MCF 10A (cell line): ENCODE measurements at regions not wholly inside any gene's neighbourhood (a gene's known extent, or its start where the extent isn't known, plus 50 kb on each side); places are given as distances from the start of the nearest gene placed in this dataset.
"Not testable (repeated sequence)": the region's sequence is repeated elsewhere in the genome, so short reads cannot be mapped to it uniquely, and the experiment has no call there.

Source experiments
- BruUV-seq: library from RNA; stranded (reverse); fragments of 400-500 nt; replicated peaks from 2 replicates; lab custom pipeline; 2021; lab: Mats Ljungman, UMichigan
- CTCF ChIA-PET: fragments of 300-600 bp; sonication (Branson Sonifier 250); formaldehyde crosslinking; extraction: SDS; loops from one replicate; lab custom pipeline; 2021; ENCODE audit warnings: antibody characterized with exemption, inconsistent platforms; lab: Yijun Ruan, JAX
- POLR2A ChIA-PET: fragments of 300-600, 350-650 bp; sonication (Branson Sonifier 250); formaldehyde crosslinking; extraction: SDS; loops from one replicate; lab custom pipeline; 2020; ENCODE audit warnings: antibody characterized with exemption, inconsistent platforms; lab: Yijun Ruan, JAX
- DNase-seq: peaks from one replicate; pipeline ENCODE4 v3.0.0-alpha.2; 2018; ENCODE audit not compliant: unreplicated experiment
- H3K27ac Mint-ChIP-seq: one replicate; pipeline ENCODE4 v1.8.0; 2022; ENCODE audit warnings: mild to moderate bottlenecking, low read depth, mixed read lengths; ENCODE audit not compliant: unreplicated experiment
- H3K27me3 Mint-ChIP-seq: one replicate; pipeline ENCODE4 v1.8.0; 2022; ENCODE audit warnings: mixed read lengths; ENCODE audit not compliant: insufficient read depth, unreplicated experiment
- H3K36me3 Mint-ChIP-seq: one replicate; pipeline ENCODE4 v1.8.0; 2022; ENCODE audit warnings: mild to moderate bottlenecking, moderate library complexity, mixed read lengths; ENCODE audit not compliant: insufficient read depth, unreplicated experiment
- H3K4me1 Mint-ChIP-seq: one replicate; pipeline ENCODE4 v1.8.0; 2022; ENCODE audit warnings: mixed read lengths; ENCODE audit not compliant: insufficient read depth, unreplicated experiment
- H3K4me3 Mint-ChIP-seq: one replicate; pipeline ENCODE4 v1.8.0; 2022; ENCODE audit warnings: mild to moderate bottlenecking, moderate library complexity, mixed read lengths; ENCODE audit not compliant: unreplicated experiment
- H3K9me3 Mint-ChIP-seq: one replicate; pipeline ENCODE4 v1.8.0; 2022; ENCODE audit warnings: mixed read lengths; ENCODE audit not compliant: unreplicated experiment
- intact Hi-C: fragments of 100-400 bp; cut with micrococcal nuclease; formaldehyde crosslinking; loops from 2 replicates; pipeline ENCODE4 v1.14.1; 2022
- TF ChIP-seq, protein P1 (sequence below): fragments of 200-600 bp; IDR thresholded peaks from one replicate; pipeline ENCODE4 v1.8.0; 2022; ENCODE audit warnings: antibody characterized with exemption, mild to moderate bottlenecking; ENCODE audit not compliant: unreplicated experiment

DNA sequence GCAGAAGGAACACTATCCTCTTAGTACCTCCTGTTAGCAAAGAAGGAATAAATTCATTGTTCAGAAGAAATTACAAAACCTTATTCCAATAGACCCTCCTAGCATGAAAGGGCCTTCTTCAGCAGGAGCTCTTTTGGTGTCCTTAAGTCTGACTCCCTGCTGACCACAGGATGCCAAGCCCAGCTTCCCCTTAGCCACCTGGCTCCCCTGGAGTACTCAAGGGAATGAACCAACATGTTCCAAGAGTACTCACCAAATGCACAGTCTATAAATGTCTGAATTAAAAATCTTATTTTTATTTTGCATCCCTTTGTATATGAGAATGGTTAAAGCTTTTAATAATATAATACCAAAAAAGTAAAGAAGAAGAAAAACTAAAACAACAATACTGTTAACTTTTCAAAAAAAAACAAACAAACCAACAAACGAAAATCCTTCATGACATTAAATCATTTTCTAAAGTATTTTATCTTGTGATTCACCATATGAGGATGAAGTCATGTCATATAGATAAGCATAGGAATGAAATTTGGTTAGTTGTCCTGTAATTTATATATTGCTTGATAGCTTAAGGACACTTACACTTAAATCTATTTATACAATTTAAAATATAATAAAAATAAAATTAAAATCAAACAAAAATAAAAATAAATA, 1355.1 kb downstream of the HACE1 start:
- intact Hi-C loops, result no loop called here
- H3K27ac Mint-ChIP-seq, result no peak overlapping the region
- no TSS peak for BruUV-seq
- no peaks in the 10 kb centered on the region for H3K36me3 Mint-ChIP-seq
- CTCF ChIA-PET, result interaction anchor here (0.6 kb wide), 1 partner anchor 163 kb away, joined by 3 read pairs; no protein-coding TSS in a partner anchor
- H3K4me1 Mint-ChIP-seq, result no peaks in the 10 kb centered on the region
- POLR2A ChIA-PET, result interaction anchor here (0.7 to 0.8 kb wide), 2 partner anchors 135 to 802 kb away, joined by 3 to 4 read pairs; no protein-coding TSS in a partner anchor
- H3K4me3 Mint-ChIP-seq, result no peak overlapping the region
- H3K9me3 Mint-ChIP-seq, result no peaks in the 10 kb centered on the region
- H3K27me3 Mint-ChIP-seq, result peaks cover 57% of the 10 kb centered on the region
- TF ChIP-seq, protein P1, sequence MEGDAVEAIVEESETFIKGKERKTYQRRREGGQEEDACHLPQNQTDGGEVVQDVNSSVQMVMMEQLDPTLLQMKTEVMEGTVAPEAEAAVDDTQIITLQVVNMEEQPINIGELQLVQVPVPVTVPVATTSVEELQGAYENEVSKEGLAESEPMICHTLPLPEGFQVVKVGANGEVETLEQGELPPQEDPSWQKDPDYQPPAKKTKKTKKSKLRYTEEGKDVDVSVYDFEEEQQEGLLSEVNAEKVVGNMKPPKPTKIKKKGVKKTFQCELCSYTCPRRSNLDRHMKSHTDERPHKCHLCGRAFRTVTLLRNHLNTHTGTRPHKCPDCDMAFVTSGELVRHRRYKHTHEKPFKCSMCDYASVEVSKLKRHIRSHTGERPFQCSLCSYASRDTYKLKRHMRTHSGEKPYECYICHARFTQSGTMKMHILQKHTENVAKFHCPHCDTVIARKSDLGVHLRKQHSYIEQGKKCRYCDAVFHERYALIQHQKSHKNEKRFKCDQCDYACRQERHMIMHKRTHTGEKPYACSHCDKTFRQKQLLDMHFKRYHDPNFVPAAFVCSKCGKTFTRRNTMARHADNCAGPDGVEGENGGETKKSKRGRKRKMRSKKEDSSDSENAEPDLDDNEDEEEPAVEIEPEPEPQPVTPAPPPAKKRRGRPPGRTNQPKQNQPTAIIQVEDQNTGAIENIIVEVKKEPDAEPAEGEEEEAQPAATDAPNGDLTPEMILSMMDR, result no peak
- no peak for DNase-seq

DNA sequence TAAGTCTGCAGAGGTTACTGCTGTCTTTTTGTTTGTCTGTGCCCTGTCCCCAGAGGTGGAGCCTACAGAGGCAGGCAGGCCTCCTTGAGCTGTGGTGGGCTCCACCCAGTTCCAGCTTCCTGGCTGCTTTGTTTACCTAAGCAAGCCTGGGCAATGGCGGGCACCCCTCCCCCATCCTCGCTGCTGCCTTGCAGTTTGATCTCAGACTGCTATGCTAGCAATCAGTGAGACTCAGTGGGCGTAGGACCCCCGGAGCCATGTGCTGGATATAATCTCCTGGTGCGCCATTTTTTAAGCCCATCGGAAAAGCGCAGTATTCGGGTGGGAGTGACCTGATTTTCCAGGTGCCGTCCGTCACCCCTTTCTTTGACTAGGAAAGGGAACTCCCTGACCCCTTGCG, 1363.1 kb downstream of the HACE1 start:
- H3K36me3 Mint-ChIP-seq, CTCF ChIA-PET, H3K27ac Mint-ChIP-seq, DNase-seq, BruUV-seq, H3K4me3 Mint-ChIP-seq, intact Hi-C loops, POLR2A ChIA-PET, H3K4me1 Mint-ChIP-seq, H3K9me3 Mint-ChIP-seq: not testable (repeated sequence)
- H3K27me3 Mint-ChIP-seq, result peaks cover 48% of the 10 kb centered on the region

DNA sequence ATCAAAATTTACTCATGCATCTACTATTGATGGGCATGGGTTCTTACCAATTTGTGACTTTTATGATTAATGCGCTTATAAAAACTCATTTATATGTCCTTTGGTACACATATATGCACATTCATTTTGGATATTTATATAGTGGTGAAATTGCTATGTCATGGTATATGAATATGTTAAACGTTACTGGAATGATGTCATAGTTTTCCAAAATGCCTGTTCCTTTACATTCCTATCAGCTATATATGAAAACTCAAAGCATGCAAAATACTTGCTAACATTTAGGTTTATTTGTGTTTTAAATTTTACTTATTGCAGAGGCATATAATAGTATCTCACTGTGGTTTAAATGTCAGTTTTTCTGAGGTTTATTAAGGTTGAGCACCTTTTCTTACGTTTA, 1403.1 kb downstream of the HACE1 start:
- intact Hi-C loops, result no loop called here
- no peak overlapping the region for H3K4me3 Mint-ChIP-seq
- ChIA-PET POLR2A (no interaction called here), CTCF (interaction anchor here (0.6 to 0.7 kb wide), 2 partner anchors 333 to 698 kb away, joined by 3 to 4 read pairs; no protein-coding TSS in a partner anchor)
- H3K9me3 Mint-ChIP-seq, result no peaks in the 10 kb centered on the region
- no peak for DNase-seq
- no peaks in the 10 kb centered on the region for H3K4me1 Mint-ChIP-seq
- no peak overlapping the region for H3K27ac Mint-ChIP-seq
- peaks cover 65% of the 10 kb centered on the region for H3K27me3 Mint-ChIP-seq
- H3K36me3 Mint-ChIP-seq, result no peaks in the 10 kb centered on the region
- no TSS peak for BruUV-seq
- TF ChIP-seq, protein P1, result no peak

DNA sequence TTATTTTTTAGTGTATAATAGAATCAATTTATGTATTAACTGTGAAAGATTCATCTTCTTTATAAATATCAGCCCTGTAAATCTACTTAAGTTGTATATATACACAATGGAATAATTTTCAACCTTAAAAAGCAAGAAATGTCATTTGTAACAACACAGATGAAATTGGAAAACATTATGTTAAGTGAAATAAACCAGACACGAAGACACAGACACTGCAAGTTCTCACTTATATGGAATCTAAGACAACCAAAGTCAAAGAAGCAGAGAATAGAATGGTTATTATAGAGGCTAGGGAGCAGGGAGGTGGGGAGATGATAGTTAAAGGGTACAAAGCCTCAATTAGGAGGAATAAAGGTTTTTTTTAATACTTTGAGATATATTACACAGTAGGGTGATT, 1404.4 kb downstream of the HACE1 start:
- no peak for DNase-seq
- Mint-ChIP-seq H3K27me3 (peaks cover 65% of the 10 kb centered on the region), H3K36me3 (no peaks in the 10 kb centered on the region), H3K9me3 (no peaks in the 10 kb centered on the region), H3K27ac (no peak overlapping the region), H3K4me3 (no peak overlapping the region), H3K4me1 (no peaks in the 10 kb centered on the region)
- POLR2A ChIA-PET, result no interaction called here
- CTCF ChIA-PET, result no interaction called here
- TF ChIP-seq, protein P1, result no peak
- intact Hi-C loops, result no loop called here
- no TSS peak for BruUV-seq
